ENCODE measurements at regions not wholly inside any gene's neighbourhood (a gene's known extent, or its start where the extent isn't known, plus 50 kb on each side); places are given as distances from the start of the nearest gene placed in this dataset.

DNA sequence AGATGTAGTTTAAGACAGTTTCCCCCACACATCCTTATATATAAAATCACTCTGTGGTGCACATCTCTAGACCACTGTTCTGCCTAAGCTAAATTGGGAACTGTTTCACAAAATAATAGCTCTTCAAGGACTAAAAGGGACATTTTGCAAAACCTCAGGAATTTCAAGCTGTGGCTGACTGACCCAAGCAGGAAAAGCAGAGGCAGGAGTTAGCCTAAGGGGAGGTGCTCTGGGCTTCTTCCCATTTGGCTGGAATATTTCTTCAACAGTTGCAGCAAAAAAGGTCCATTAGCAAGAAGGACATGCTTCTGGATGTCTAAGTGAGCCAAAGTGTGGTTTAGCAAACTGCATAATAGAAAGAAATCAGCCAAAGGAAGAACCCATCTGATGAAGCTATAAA, 551.2 kb upstream of the ANKRD30A start:
- TF ChIP-seq, protein P1, sequence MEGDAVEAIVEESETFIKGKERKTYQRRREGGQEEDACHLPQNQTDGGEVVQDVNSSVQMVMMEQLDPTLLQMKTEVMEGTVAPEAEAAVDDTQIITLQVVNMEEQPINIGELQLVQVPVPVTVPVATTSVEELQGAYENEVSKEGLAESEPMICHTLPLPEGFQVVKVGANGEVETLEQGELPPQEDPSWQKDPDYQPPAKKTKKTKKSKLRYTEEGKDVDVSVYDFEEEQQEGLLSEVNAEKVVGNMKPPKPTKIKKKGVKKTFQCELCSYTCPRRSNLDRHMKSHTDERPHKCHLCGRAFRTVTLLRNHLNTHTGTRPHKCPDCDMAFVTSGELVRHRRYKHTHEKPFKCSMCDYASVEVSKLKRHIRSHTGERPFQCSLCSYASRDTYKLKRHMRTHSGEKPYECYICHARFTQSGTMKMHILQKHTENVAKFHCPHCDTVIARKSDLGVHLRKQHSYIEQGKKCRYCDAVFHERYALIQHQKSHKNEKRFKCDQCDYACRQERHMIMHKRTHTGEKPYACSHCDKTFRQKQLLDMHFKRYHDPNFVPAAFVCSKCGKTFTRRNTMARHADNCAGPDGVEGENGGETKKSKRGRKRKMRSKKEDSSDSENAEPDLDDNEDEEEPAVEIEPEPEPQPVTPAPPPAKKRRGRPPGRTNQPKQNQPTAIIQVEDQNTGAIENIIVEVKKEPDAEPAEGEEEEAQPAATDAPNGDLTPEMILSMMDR (IDR thresholded peaks at IDR 0.05 in 2 of 3, conservative IDR thresholded peaks at IDR 0.05 in 1 of 3; ENCODE audit: borderline replicate concordance in 1 of 3, insufficient read depth in 1 of 3, low read depth in 2 of 3, low read length in 2 of 3) = no peak
- no peak for TF ChIP-seq POLR2AphosphoS5 (IDR thresholded peaks at IDR 0.05; ENCODE audit: low read depth, low read length)
- TF ChIP-seq ZFX (IDR thresholded peaks at IDR 0.05) = no peak
